ENCODE measurements at regions not wholly inside any gene's neighbourhood (a gene's known extent, or its start where the extent isn't known, plus 50 kb on each side); places are given as distances from the start of the nearest gene placed in this dataset.

DNA sequence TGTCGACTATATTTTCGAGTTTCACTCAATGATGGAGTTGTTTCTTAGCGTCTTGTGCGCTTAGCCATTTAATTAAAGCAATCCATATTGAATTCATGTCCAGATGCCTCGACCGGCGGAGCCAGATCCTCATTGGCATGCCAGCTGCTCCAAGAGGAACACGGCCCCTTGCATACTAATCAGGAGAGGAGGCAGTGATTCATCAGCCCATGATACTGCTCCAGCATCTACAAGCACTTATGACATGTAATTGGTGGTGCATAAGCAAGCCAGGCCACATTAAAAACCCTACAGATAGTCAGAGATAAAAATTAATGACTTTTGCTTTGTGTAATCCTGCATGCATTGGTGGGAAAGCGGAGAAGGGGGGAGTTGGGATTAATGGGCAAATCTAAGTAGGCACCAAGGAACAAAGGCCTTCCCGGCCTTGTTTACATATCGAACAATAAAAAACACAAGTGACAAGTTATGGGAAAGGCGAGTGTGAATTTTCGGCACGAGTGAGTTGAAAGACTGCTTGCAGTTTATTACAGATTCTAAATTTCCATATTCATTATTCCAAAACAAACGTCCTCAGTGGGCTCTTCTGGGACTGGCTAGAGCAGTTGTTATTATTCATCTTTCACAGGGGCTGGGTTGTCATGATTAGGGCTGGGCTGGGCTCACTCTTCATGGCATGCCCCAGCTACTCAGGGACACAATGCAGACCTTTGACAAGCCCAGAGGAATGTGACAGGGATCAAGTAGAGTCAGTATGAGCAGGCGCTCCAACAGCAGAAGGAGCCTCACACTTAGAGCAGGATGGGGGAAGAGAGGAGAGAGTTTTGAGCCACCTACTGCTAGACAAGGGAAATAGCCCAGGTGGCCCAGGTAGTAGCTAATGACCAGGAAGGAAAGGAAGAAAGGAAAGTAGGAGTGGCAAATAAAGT, 281.7 kb upstream of the ZFHX3 start:
- ChIA-PET CTCF (no interaction called here), POLR2A (no interaction called here)
- no peak overlapping the region for H3K4me3 ChIP-seq (ENCODE audit: low read depth, low read length)
- no peak for DNase-seq (ENCODE audit: low read depth, low spot score)
- TF ChIP-seq, protein P1, sequence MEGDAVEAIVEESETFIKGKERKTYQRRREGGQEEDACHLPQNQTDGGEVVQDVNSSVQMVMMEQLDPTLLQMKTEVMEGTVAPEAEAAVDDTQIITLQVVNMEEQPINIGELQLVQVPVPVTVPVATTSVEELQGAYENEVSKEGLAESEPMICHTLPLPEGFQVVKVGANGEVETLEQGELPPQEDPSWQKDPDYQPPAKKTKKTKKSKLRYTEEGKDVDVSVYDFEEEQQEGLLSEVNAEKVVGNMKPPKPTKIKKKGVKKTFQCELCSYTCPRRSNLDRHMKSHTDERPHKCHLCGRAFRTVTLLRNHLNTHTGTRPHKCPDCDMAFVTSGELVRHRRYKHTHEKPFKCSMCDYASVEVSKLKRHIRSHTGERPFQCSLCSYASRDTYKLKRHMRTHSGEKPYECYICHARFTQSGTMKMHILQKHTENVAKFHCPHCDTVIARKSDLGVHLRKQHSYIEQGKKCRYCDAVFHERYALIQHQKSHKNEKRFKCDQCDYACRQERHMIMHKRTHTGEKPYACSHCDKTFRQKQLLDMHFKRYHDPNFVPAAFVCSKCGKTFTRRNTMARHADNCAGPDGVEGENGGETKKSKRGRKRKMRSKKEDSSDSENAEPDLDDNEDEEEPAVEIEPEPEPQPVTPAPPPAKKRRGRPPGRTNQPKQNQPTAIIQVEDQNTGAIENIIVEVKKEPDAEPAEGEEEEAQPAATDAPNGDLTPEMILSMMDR (IDR thresholded peaks at IDR 0.05; ENCODE audit: insufficient read depth, low read length, missing control alignments), result no peak

DNA sequence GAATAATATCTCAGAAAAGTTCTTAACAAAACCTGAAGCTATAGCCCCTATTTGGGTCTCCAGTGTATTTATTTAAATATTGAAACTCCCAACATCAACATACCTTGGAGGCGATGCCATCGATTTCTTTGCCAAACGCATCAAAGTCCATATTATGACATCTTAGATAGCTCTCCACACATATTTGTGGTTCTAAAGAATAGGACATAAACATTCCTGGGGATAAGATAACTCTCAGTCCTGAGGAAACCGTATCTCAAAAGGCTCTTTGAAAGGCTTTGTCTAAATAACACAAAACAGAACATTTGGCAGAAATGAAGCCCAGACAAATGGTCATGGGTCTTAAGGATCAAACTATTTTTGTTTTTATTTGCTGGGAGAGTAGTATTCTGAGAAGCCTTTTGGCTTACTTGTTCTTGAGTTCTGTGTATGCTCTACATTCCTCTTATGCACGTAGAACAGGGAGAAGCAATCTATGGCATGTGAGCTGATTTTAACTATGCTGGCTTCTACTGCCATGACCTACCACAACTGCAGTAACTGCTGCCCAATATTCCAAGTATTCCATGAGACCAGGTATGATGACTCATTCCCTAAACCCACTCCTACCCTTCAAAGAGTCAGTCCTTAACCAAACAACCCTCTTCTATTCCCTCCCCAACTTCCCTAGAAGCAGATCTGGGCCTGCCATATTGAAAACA, 279.0 kb upstream of the ZFHX3 start:
- ChIA-PET CTCF (no interaction called here), POLR2A (no interaction called here)
- no peak for DNase-seq (ENCODE audit: low read depth, low spot score)
- TF ChIP-seq, protein P1 (IDR thresholded peaks at IDR 0.05; ENCODE audit: insufficient read depth, low read length, missing control alignments), result no peak
- H3K4me3 ChIP-seq (ENCODE audit: low read depth, low read length), result no peak overlapping the region

DNA sequence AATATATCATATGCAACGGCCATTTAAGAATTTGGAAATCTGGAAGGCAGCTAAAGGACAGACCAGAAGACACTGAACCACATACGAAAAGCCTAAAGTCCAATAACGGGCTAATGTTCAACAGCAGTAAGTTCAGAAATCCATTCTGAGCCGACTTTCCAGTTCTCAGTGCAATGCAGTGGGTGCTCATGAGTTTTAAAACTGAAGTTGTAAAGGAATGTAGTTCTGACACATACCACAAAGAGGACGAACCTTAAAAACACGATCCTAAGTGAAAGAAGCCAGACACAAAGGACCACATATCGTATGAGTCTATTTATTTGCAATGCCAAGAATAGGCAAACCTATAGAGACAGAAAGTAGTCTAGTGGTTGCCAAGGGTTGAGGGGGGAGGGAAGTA, 278.3 kb upstream of the ZFHX3 start:
- ChIA-PET CTCF (no interaction called here), POLR2A (no interaction called here)
- DNase-seq (ENCODE audit: low read depth, low spot score), result no peak
- TF ChIP-seq, protein P1 (IDR thresholded peaks at IDR 0.05; ENCODE audit: insufficient read depth, low read length, missing control alignments), result no peak
- no peak overlapping the region for H3K4me3 ChIP-seq (ENCODE audit: low read depth, low read length)

DNA sequence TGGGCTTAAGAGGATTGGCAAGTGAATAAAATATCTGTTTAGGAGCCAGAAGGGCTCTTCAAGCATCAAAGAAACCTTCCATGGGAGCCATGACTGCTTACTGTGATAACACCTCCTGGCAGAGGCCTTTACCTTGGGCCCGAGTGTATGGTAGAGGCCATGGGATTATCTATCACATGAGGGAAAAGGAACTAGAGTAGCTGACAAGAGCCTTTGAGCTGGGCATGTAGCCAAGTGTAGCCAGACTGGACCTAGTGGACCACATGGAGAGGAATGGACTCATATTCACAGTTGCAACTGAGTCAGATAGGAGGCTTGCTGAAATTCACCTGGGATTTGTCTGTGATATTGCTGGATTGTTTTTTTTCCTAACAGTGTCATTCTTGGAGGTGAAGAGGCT, 276.0 kb upstream of the ZFHX3 start:
- POLR2A ChIA-PET, result no interaction called here

DNA sequence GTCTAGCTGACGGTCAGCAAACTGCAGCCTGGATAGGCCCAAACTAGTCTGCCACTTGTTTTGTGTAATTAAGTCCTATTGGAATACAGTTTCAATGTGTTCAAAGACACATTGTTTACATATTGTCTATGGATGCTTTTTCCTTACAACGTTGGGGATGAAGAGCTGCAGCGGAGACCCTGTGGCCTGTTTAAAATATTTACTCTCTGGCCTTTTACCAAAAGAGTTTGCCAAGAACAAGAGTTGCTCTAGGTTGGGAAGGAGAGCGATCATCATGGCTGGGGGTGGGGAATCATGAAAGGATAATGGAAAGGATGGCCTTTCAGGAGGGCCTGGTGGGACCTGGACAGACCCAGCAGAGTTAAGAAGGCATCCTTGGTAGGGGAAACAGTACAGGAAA, 274.9 kb upstream of the ZFHX3 start:
- TF ChIP-seq, protein P1 (IDR thresholded peaks at IDR 0.05; ENCODE audit: insufficient read depth, low read length, missing control alignments), result no peak
- ChIA-PET CTCF (no interaction called here), POLR2A (no interaction called here)
- no peak overlapping the region for H3K4me3 ChIP-seq (ENCODE audit: low read depth, low read length)
- no peak for DNase-seq (ENCODE audit: low read depth, low spot score)

More for the DNA sequence above, 276.0 kb upstream of the ZFHX3 start:
- CTCF ChIA-PET, result no interaction called here
- DNase-seq (ENCODE audit: low read depth, low spot score), result no peak
- H3K4me3 ChIP-seq (ENCODE audit: low read depth, low read length), result no peak overlapping the region
- TF ChIP-seq, protein P1 (IDR thresholded peaks at IDR 0.05; ENCODE audit: insufficient read depth, low read length, missing control alignments), result no peak

DNA sequence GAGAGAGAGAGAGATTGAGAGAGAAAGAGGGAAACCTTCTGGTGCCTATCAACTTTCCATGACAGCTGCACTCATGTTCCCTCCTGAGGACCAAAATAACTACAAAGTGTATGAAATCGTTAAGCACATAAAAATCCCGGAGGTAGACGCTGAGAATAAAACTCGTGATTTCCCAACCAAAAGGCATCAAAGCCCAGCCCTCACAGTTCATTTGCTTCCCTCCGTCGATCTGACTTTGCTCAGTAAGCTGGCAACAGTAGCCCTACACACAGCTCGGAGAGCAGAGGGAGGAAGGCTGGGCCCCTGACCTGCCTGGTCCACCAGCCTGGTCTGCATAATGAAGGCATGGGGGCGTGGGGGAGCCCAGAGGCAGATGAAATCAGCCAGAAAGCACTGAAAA, 273.9 kb upstream of the ZFHX3 start:
- H3K4me3 ChIP-seq (ENCODE audit: low read depth, low read length), result no peak overlapping the region
- TF ChIP-seq, protein P1 (IDR thresholded peaks at IDR 0.05; ENCODE audit: insufficient read depth, low read length, missing control alignments), result no peak
- CTCF ChIA-PET, result no interaction called here
- POLR2A ChIA-PET, result no interaction called here
- no peak for DNase-seq (ENCODE audit: low read depth, low spot score)

Measured in AG04449 (cell line).